ENCODE measurements at regions not wholly inside any gene's neighbourhood (a gene's known extent, or its start where the extent isn't known, plus 50 kb on each side); places are given as distances from the start of the nearest gene placed in this dataset.

DNA sequence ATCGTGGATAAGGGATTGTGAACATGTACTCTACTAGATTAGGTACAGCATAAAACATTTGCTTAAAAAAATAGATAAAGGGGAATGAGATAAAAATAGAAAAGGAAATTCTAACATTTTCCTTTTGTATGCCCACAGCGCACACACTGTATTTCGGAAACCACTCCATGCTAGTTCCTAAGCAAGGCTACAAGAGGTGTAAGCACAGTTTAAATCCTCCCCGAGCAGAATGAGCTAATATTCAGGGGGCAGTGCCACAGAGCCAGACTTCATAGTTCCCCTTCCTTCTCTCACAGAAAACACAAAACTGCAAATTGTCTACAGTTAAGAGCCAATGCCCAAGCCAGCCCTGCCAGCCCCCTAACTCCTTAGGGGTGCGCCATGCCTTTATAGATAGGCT lies 159.4 kb downstream of the ZNF281 start:
- DNase-seq (ENCODE audit: low spot score) = no peak

DNA sequence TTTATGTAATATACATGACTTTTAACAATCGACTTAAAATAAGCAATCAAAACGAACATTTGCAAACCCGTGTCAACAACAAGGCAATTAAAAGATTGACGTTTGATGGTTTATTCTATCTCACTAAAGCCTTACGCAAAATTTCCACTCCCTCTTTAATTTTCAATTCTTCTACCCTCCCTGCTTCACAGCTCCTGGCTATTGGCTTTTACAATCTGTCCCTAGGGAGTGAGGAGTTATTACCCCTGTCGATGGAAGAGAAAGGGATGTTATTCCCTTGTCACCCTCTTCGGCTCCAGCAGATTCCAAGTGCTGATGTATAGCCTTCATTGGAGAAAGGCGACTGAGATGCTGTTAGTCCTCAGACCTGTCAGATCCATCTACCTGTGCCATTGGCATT lies 161.3 kb downstream of the ZNF281 start:
- no peak for DNase-seq (ENCODE audit: low spot score)

DNA sequence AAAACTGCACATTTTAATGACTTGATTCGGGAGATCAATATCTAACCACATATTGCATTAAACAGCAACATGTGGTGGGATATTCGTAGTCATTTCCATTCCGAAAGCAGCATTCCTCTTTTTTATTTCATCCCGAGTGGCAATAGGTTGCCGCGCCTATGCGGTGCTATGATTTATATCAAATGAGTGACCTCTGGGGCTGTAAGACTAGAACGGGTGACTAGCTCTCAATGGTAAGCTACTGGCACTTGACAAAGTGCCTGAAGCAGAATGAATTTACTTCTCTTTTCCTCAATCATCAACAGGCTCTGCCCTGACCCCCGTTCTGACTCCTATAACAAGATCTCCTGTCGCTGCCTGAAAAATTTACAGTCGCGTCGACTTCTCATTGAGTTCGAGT lies 162.3 kb downstream of the ZNF281 start:
- no peak for DNase-seq (ENCODE audit: low spot score)

DNA sequence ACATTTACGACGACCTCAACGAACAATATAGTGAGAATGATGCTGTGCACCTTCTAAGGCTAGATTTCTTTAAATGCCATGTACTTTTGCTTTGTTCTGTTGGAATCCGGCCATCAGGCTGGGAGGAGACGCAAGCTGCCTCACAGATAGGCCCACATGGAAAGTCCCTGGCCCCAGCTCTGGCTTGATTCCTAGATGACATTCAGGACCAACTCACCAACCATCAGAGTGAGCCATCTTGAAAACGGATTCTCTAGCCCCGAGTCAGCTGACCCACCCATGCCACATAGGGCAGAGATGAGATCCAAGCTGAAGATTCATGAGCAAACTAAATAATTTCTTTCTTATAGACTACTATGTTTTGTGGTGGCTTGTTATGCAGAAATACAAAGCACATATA lies 164.4 kb downstream of the ZNF281 start:
- peak; percentile 56 for DNase-seq (ENCODE audit: low spot score)

DNA sequence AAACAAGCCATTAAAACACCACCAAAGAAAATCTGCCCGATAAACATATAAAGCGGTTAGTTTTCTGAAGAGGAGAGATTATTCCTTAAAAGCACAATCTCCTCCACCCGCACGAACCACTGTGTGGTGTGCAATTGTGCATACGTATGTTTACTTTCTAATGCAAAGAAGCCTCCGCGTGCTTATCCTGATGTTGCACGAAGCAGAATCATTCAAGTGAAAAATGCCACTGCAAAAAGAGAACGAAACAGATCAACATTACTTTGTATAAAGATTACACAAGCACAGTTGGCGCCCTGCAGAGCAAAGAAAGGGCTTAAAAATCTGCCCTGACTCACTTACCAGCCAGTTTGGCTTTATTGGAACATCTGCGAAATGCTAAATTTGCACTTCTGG lies 166.8 kb downstream of the ZNF281 start:
- no peak for DNase-seq (ENCODE audit: low spot score)

DNA sequence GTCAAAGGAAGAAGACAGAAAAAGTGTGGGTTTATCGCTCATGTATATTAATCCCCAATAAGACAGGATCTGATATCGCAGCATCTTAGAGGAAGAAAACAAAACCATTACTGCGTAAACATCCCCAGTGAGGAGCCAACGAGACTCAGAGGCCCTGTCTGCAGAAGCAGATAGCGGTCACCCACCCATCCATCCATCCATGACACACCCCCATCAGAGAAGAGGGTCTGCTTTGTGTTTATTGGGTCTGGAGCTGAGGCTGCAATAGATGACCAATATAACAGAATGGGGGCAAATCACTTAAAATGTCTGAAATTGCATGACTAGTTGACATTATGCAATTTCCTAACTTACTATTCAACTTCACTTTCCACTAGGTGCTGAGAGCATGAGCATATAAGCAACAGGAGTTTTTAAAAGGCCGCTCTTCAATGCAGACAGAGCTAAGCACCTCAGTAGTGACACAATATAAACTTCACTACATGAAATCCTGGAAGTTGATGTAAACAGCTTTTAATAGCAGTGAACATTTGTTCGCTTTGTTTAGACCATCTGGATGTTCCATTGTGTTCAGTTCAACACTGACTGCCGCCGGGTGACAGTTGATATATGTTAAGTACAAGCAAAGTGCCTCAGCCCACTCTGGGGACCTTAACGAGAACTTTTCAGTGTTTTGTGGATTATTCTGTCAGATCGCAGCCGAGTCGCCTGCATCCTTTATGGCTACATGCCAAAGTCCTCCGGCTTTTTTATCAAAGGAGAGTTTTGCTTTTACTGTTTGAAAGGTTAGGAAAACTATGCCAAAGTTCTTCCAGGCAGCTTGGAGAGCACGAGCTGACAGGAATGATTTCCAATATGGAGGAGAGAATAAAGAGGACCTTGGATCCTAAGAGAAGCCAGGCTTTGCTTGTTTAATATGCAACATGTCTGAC lies 167.5 kb downstream of the ZNF281 start:
- DNase-seq (ENCODE audit: low spot score) = no peak

DNA sequence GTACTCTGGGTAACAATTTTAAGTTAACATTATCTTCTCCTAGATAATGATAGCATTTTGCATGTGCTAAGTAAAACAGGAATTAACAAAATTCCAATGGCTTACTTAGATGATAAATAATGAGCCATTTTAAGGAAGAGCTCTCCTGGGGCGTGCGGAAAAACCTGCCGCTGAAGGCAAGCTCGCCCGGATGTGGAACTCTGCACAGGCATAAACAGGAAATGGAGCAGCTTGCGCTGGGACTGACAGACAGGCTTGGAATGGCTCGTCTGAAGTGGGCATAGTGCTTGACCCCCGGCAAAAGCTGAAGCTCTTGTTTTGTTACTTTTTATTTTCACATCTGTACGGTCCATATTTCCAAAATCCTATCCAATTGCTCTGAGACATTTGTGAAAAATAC lies 169.2 kb downstream of the ZNF281 start:
- no peak for DNase-seq (ENCODE audit: low spot score)

DNA sequence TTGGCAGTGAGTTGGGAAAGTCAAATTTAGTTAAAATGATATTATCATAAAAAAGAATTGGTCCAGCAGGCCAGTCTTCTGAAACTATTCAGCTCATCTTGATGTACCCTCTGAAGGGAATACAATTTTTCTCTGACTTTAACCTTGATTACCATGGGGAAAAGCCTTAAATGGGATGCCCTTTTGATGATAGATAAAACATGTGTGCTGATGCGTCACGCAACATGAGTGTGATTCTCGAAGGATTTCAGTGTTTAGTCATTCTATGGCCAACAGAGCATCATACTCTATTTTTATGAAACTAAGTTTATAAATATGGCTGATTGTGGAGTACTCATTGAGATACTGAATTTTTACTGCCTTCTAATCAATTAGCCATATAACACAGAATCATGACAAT lies 171.5 kb downstream of the ZNF281 start:
- no peak for DNase-seq (ENCODE audit: low spot score)

DNA sequence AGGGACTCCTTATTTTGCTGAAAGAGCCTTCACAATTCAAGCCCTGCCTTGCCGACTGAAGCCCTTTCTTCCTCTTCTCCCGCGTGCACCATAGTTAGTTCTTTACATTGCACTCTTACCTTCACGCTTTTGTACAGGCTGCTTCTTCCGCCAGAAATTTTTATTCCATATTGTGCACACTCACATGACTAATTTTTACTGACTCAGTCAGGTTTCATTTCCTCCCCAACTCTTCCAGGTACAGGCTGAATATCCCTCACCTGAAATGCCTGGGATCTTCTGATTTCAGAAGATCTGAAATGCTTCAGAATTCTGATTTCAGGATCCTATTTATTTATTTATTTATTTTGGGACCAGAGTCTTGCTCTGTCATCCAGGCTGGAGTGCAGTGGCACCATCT lies 172.8 kb downstream of the ZNF281 start:
- no peak for DNase-seq (ENCODE audit: low spot score)

DNA sequence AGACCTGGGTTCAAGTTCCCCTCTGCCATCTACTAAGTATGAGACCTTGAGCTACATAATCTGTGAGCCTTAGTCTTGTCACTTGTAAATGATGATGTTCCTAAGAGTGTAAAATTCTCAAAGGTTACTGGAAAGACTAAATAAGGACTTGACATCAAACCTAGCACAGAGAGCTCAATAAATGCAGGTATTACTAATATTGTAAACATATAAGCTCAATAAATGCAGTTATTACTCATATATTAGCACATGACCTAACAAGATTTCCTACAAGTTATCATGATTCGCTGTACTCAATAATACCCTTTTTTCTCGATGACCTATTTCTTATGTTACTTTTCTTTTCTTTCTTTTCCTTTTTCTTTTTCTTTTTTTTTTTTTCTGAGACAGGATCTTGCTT lies 174.9 kb downstream of the ZNF281 start:
- no peak for DNase-seq (ENCODE audit: low spot score)

DNA sequence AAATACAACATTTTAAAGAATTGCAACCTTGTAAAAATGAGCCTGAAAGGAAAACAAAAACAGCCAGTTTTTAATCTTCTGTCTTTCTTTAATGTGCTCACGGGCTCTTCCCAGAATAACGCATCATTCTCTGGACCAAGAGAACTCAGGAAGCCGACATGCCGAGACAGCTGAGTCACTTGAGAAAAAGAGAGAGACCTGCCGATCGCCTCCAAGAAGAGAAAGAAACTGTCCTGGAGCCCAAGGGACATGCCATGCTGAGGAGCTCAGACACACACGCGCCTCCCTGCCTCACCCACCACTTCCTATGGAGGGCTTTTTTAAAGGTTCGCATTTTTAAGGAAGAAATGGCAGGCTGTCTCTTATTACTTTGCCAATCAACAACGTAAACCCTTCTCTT lies 176.4 kb downstream of the ZNF281 start:
- no peak for DNase-seq (ENCODE audit: low spot score)

DNA sequence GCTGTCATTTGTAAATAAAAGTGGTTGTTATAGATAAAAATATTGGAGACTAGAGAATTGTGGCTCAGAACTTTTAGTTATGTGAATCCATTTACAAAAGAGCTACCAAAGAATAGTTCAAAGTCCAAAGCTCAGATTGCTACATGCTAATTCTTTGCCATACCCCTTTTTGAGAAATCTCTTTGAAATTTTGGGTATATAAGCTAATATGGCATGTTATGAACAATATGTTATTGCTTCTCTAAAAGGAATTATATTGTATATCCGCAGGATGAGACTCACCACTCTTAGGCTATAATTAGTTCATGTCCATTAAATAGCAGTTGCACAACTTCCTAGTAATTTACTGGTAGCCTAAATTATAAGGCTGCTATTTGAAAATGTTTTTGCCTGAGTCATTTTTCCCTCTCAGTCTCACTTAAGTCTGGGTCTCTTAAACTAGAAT lies 178.0 kb downstream of the ZNF281 start:
- no peak for DNase-seq (ENCODE audit: low spot score)

DNA sequence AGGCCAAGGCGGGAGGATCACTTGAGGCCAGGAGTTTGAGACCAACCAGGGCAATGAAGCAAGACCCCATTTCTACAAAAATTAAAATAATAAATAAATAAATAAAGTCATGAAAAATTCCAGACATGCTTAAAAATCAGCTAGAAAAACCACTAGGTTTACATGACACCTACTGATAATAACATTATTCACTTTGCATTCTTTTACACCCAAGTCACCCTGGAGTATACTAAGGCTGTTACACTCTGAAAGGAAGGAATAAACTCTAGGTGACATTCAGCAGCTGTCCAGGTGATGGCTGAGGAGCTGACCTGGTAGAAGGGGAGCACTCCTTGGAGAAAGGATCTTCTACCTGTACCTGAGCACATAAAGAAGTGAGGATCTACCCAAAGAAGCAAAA lies 179.2 kb downstream of the ZNF281 start:
- no peak for DNase-seq (ENCODE audit: low spot score)

DNA sequence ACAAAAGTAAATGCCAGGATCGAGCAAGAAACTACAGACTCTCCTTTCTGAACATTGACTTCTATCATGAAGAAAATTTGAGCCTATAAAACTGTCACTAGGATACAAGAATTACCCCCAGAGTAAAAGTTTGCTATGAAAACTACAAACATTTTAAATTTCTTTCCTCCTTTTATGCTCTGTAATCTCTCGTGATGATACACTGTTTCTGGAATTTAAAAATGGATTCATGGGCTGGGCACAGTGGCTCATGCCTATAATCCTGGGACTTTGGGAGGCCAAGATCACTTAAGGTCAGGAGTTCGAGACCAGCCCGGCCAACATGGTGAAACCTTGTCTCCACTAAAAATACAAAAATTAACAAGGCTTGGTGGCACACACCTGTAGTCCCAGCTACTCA lies 181.3 kb downstream of the ZNF281 start:
- DNase-seq (ENCODE audit: low spot score) = no peak

DNA sequence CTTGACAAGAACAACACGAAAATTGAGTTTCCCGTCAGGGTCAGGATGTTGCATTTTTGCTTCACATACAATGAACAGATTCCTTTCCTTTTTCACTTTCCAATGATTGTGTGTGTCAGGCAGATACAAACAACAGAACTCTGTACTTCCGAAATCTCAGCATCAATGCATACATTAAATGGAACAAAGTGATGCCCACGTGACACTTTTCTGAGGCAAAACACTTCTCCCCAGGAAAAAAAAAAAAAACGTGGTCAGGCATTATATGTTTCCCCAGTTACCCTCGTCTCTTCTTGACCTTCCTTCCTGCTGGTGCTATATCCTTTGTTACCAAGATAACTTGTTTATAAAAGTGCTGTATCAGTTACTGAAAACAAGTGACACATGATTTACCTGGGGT lies 181.8 kb downstream of the ZNF281 start:
- no peak for DNase-seq (ENCODE audit: low spot score)

Data from hematopoietic multipotent progenitor cell treated with erythropoietin and hydrocortisone succinate and interleukin-3 and kit ligand, for 15 days (in vitro differentiated cells).